ENCODE measurements at regions not wholly inside any gene's neighbourhood (a gene's known extent, or its start where the extent isn't known, plus 50 kb on each side); places are given as distances from the start of the nearest gene placed in this dataset.

- H3K36me3 Mint-ChIP-seq: peaks cover 4% of the 10 kb centered on the region; the same call in 1 of the 2 replicates
- H3K9me3 Mint-ChIP-seq: peaks cover 10% of the 10 kb centered on the region
- CTCF ChIA-PET: no interaction called here
- POLR2A ChIA-PET: no interaction called here
- DNase-seq (ENCODE audit: low spot score): no peak
- TF ChIP-seq AR (CRISPR knock-in tag; IDR thresholded peaks at IDR 0.05) (no peak), PRDM15 (CRISPR knock-in tag; IDR thresholded peaks at IDR 0.05) (no peak), ZNF425 (CRISPR knock-in tag; conservative IDR thresholded peaks at IDR 0.05) (no peak), GTF2I (CRISPR knock-in tag; conservative IDR thresholded peaks at IDR 0.05) (no peak), ZNF219 (CRISPR knock-in tag; IDR thresholded peaks at IDR 0.05; ENCODE audit: borderline replicate concordance) (no peak), MLX (CRISPR knock-in tag; IDR thresholded peaks at IDR 0.05) (no peak)
- no peaks in the 10 kb centered on the region for H3K27me3 Mint-ChIP-seq (ENCODE audit: low read depth)
- no peak overlapping the region for H3K4me3 Mint-ChIP-seq
- no peak overlapping the region for H3K27ac Mint-ChIP-seq
- ATAC-seq: no peak
- peaks cover 5% of the 10 kb centered on the region for H3K4me1 Mint-ChIP-seq
These were observed 99.1 kb upstream of the PIK3R1 start for GRCh38 chr5:68116408-68116807.

- ChIA-PET POLR2A (no interaction called here), CTCF (no interaction called here)
- H3K27ac Mint-ChIP-seq: no peak overlapping the region
- H3K4me1 Mint-ChIP-seq: peaks cover 5% of the 10 kb centered on the region
- H3K27me3 Mint-ChIP-seq (ENCODE audit: low read depth): no peaks in the 10 kb centered on the region
- DNase-seq (ENCODE audit: low spot score) (no peak), ATAC-seq (no peak)
- H3K36me3 Mint-ChIP-seq: peaks cover 4% of the 10 kb centered on the region; the same call in 1 of the 2 replicates
- TF ChIP-seq OVOL2 (CRISPR knock-in tag; IDR thresholded peaks at IDR 0.05; ENCODE audit: borderline replicate concordance) (no peak), TEAD1 (CRISPR knock-in tag; IDR thresholded peaks at IDR 0.05) (no peak), ZSCAN18 (CRISPR knock-in tag; IDR thresholded peaks at IDR 0.05) (no peak), ZNF532 (CRISPR knock-in tag; IDR thresholded peaks at IDR 0.05; ENCODE audit: borderline replicate concordance) (no peak), NR3C1 (CRISPR knock-in tag; conservative IDR thresholded peaks at IDR 0.05; ENCODE audit: low read depth) (no peak), ETV6 (CRISPR knock-in tag; IDR thresholded peaks at IDR 0.05) (no peak), AFF4 (CRISPR knock-in tag; IDR thresholded peaks at IDR 0.05; ENCODE audit: borderline replicate concordance) (no peak), ZNF232 (CRISPR knock-in tag; IDR thresholded peaks at IDR 0.05) (no peak), SMAD3 (CRISPR knock-in tag; IDR thresholded peaks at IDR 0.05; ENCODE audit: borderline replicate concordance) (no peak), NFE2L1 (CRISPR knock-in tag; IDR thresholded peaks at IDR 0.05) (no peak)
- peaks cover 9% of the 10 kb centered on the region for H3K9me3 Mint-ChIP-seq
- no peak overlapping the region for H3K4me3 Mint-ChIP-seq
These were observed 100.0 kb upstream of the PIK3R1 start for GRCh38 chr5:68115584-68115983.

All from WTC11 (cell line).